ENCODE measurements at regions not wholly inside any gene's neighbourhood (a gene's known extent, or its start where the extent isn't known, plus 50 kb on each side); places are given as distances from the start of the nearest gene placed in this dataset.

DNA sequence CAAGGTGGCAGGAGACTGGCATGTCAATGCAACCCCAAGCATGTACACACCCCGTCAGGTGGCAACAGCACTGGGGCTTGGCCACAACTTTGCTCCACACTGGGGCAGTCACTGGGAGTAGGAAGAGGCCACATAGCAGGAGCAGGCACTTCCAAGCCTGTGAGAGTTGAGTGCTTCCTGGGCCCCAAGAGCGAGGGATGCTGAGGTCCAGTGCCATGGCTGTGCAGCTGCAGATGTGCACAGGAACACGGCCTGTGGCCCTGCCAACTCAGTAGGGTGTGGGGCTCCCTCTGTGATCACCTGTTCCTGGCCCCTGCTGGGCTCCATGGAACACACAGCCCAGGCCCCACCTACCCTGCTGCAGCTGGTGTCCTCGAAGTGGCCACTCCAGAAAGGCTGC lies 932.8 kb upstream of the SORCS1 start:
- 89% methylated on average over 4 of the region's 4 CpGs for WGBS (ENCODE audit: insufficient coverage)
- H3K27ac ChIP-seq (ENCODE audit: low read depth, low read length) = no peak overlapping the region
- no peak overlapping the region for H3K4me3 ChIP-seq (ENCODE audit: low read depth, low read length)
- H3K9me3 ChIP-seq (ENCODE audit: control insufficient read depth, insufficient read depth, low read length) = no peaks in the 10 kb centered on the region
- no peak for DNase-seq (ENCODE audit: low read depth in 4 of 6, low spot score in 6 of 6)
- H3K4me1 ChIP-seq (ENCODE audit: control insufficient read depth, insufficient read depth, low read length) = no peaks in the 10 kb centered on the region
- no peaks in the 10 kb centered on the region for H3K27me3 ChIP-seq (ENCODE audit: control insufficient read depth, insufficient read depth, low read length)
- H3K36me3 ChIP-seq (ENCODE audit: control insufficient read depth, insufficient read depth, low read length) = no peaks in the 10 kb centered on the region

GRCh38 chr10:108095932-108096925 lies 931.7 kb upstream of the SORCS1 start:
- no peak for DNase-seq (ENCODE audit: low read depth in 4 of 6, low spot score in 6 of 6)
- no peaks in the 10 kb centered on the region for H3K4me1 ChIP-seq (ENCODE audit: control insufficient read depth, insufficient read depth, low read length)
- H3K4me3 ChIP-seq (ENCODE audit: low read depth, low read length) = no peak overlapping the region
- H3K36me3 ChIP-seq (ENCODE audit: control insufficient read depth, insufficient read depth, low read length) = no peaks in the 10 kb centered on the region
- no peaks in the 10 kb centered on the region for H3K9me3 ChIP-seq (ENCODE audit: control insufficient read depth, insufficient read depth, low read length)
- H3K27ac ChIP-seq (ENCODE audit: low read depth, low read length) = no peak overlapping the region
- H3K27me3 ChIP-seq (ENCODE audit: control insufficient read depth, insufficient read depth, low read length) = no peaks in the 10 kb centered on the region
- 96% methylated on average over 7 of the region's 7 CpGs for WGBS (ENCODE audit: insufficient coverage)

DNA sequence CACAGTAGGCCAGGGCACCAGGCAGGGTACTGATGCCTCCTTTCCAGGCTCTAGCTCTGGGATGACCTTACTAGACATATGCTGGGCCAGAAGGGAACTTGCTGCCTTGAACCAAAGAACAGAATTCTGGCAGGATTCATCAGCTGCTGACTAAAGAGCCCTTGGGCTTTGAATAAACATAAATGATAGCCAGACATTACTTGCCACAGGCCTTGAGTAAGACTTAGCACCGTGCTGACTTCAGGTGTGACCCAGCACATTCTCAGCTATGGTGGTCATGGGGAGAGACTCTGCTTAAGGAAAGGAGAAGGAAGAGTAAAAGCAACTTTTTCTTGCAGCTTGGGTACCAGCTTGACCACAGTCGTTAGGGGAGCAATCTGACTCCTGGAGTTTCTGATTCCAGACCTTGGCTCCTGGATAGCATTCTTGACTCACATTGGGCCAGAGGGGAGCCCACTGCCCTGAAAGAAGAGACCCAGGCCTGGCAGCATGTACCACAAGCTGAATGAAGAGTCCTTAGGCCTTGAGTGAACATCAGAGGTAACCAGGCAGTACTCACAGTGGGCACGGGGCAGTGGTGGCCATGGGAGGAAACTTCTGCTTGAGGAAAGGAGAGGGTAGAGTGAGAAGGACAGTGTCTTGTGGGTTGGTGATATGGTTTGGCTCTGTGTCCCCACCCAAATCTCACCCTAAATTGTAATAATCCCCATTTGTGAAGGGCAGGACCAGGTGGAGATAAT lies 926.1 kb upstream of the SORCS1 start:
- Histone ChIP-seq H3K4me3 (ENCODE audit: low read depth, low read length) (no peak overlapping the region), H3K4me1 (ENCODE audit: control insufficient read depth, insufficient read depth, low read length) (no peaks in the 10 kb centered on the region), H3K27me3 (ENCODE audit: control insufficient read depth, insufficient read depth, low read length) (no peaks in the 10 kb centered on the region), H3K36me3 (ENCODE audit: control insufficient read depth, insufficient read depth, low read length) (no peaks in the 10 kb centered on the region), H3K9me3 (ENCODE audit: control insufficient read depth, insufficient read depth, low read length) (no peaks in the 10 kb centered on the region), H3K27ac (ENCODE audit: low read depth, low read length) (no peak overlapping the region)
- DNase-seq (ENCODE audit: low read depth in 4 of 6, low spot score in 6 of 6) = no peak
- WGBS (ENCODE audit: insufficient coverage) = 95% methylated on average over 3 of the region's 3 CpGs

GRCh38 chr10:108086502-108086901 lies 922.0 kb upstream of the SORCS1 start:
- no CpG with 5 or more reads among the region's 1 CpG for WGBS (ENCODE audit: insufficient coverage)
- no peaks in the 10 kb centered on the region for H3K27me3 ChIP-seq (ENCODE audit: control insufficient read depth, insufficient read depth, low read length)
- DNase-seq (ENCODE audit: low read depth in 4 of 6, low spot score in 6 of 6) = no peak

DNA sequence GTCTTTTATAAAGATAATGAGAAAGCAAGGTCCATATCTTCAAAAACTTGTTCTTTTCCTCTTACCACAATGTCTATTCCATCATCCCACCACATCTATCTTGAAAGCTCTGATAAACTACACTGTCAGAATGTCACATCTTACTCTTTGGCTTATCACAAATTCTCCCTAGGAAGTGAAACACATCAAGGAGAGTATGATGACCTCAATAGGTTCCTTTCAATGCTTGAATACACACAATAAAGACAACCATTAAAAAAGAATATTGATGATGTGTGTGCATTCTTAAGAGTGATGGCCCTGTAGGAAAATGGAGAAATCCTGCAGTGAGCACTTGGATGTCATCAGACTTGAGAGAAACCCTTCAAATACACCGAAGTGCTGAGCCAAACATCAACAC lies 918.1 kb upstream of the SORCS1 start:
- H3K4me1 ChIP-seq (ENCODE audit: control insufficient read depth, insufficient read depth, low read length) = no peaks in the 10 kb centered on the region
- no peak overlapping the region for H3K4me3 ChIP-seq (ENCODE audit: low read depth, low read length)
- DNase-seq (ENCODE audit: low read depth in 4 of 6, low spot score in 6 of 6) = peak in 2 of 6 donors; percentile 3 to 32
- no peaks in the 10 kb centered on the region for H3K9me3 ChIP-seq (ENCODE audit: control insufficient read depth, insufficient read depth, low read length)
- H3K36me3 ChIP-seq (ENCODE audit: control insufficient read depth, insufficient read depth, low read length) = no peaks in the 10 kb centered on the region
- no peaks in the 10 kb centered on the region for H3K27me3 ChIP-seq (ENCODE audit: control insufficient read depth, insufficient read depth, low read length)
- WGBS (ENCODE audit: insufficient coverage) = no CpG with 5 or more reads among the region's 1 CpG
- H3K27ac ChIP-seq (ENCODE audit: low read depth, low read length) = no peak overlapping the region

More at GRCh38 chr10:108086502-108086901, 922.0 kb upstream of the SORCS1 start:
- Histone ChIP-seq H3K27ac (ENCODE audit: low read depth, low read length) (no peak overlapping the region), H3K36me3 (ENCODE audit: control insufficient read depth, insufficient read depth, low read length) (no peaks in the 10 kb centered on the region), H3K9me3 (ENCODE audit: control insufficient read depth, insufficient read depth, low read length) (no peaks in the 10 kb centered on the region), H3K4me3 (ENCODE audit: low read depth, low read length) (no peak overlapping the region), H3K4me1 (ENCODE audit: control insufficient read depth, insufficient read depth, low read length) (no peaks in the 10 kb centered on the region)

GRCh38 chr10:108078263-108078662 lies 913.8 kb upstream of the SORCS1 start:
- Histone ChIP-seq H3K27me3 (ENCODE audit: control insufficient read depth, insufficient read depth, low read length) (no peaks in the 10 kb centered on the region), H3K9me3 (ENCODE audit: control insufficient read depth, insufficient read depth, low read length) (no peaks in the 10 kb centered on the region), H3K36me3 (ENCODE audit: control insufficient read depth, insufficient read depth, low read length) (no peaks in the 10 kb centered on the region), H3K4me1 (ENCODE audit: control insufficient read depth, insufficient read depth, low read length) (no peaks in the 10 kb centered on the region), H3K27ac (ENCODE audit: low read depth, low read length) (no peak overlapping the region), H3K4me3 (ENCODE audit: low read depth, low read length) (no peak overlapping the region)
- no peak for DNase-seq (ENCODE audit: low read depth in 4 of 6, low spot score in 6 of 6)
- no CpG with 5 or more reads among the region's 2 CpGs for WGBS (ENCODE audit: insufficient coverage)

GRCh38 chr10:108072466-108072865 lies 908.0 kb upstream of the SORCS1 start:
- no peak overlapping the region for H3K4me3 ChIP-seq (ENCODE audit: low read depth, low read length)
- DNase-seq (ENCODE audit: low read depth in 4 of 6, low spot score in 6 of 6) = no peak
- no peak overlapping the region for H3K27ac ChIP-seq (ENCODE audit: low read depth, low read length)
- no peaks in the 10 kb centered on the region for H3K36me3 ChIP-seq (ENCODE audit: control insufficient read depth, insufficient read depth, low read length)
- no peaks in the 10 kb centered on the region for H3K4me1 ChIP-seq (ENCODE audit: control insufficient read depth, insufficient read depth, low read length)
- H3K27me3 ChIP-seq (ENCODE audit: control insufficient read depth, insufficient read depth, low read length) = no peaks in the 10 kb centered on the region
- 100% methylated on average over 1 of the region's 3 CpGs for WGBS (ENCODE audit: insufficient coverage)
- no peaks in the 10 kb centered on the region for H3K9me3 ChIP-seq (ENCODE audit: control insufficient read depth, insufficient read depth, low read length)

- H3K27ac ChIP-seq (ENCODE audit: low read depth, low read length) = no peak overlapping the region
- no peaks in the 10 kb centered on the region for H3K27me3 ChIP-seq (ENCODE audit: control insufficient read depth, insufficient read depth, low read length)
- H3K36me3 ChIP-seq (ENCODE audit: control insufficient read depth, insufficient read depth, low read length) = no peaks in the 10 kb centered on the region
- no peaks in the 10 kb centered on the region for H3K4me1 ChIP-seq (ENCODE audit: control insufficient read depth, insufficient read depth, low read length)
- WGBS (ENCODE audit: insufficient coverage) = no CpG with 5 or more reads among the region's 2 CpGs
- no peaks in the 10 kb centered on the region for H3K9me3 ChIP-seq (ENCODE audit: control insufficient read depth, insufficient read depth, low read length)
- H3K4me3 ChIP-seq (ENCODE audit: low read depth, low read length) = no peak overlapping the region
- no peak for DNase-seq (ENCODE audit: low read depth in 4 of 6, low spot score in 6 of 6)
Observed at GRCh38 chr10:108070789-108071188, 906.3 kb upstream of the SORCS1 start.

DNA sequence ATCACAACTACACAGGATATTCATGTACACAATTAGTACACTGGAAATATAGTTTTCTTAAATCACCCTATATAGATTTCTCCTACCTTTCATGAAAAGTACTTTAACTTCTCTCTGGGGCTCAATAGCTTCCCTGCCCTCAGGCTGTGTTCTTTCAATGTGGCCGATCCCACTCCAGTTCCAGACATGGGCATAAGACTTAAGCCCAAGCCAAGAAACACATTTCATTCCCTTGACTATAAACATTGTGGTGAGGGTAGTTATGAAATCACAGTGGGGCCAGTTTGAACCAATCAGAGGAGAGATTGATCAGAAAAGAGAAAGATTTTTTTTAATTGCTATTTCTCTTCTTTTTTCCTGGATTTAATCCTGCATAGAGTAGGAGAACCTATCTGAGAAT lies 904.6 kb upstream of the SORCS1 start:
- Histone ChIP-seq H3K4me1 (ENCODE audit: control insufficient read depth, insufficient read depth, low read length) (no peaks in the 10 kb centered on the region), H3K27ac (ENCODE audit: low read depth, low read length) (no peak overlapping the region), H3K4me3 (ENCODE audit: low read depth, low read length) (no peak overlapping the region), H3K9me3 (ENCODE audit: control insufficient read depth, insufficient read depth, low read length) (no peaks in the 10 kb centered on the region), H3K27me3 (ENCODE audit: control insufficient read depth, insufficient read depth, low read length) (no peaks in the 10 kb centered on the region), H3K36me3 (ENCODE audit: control insufficient read depth, insufficient read depth, low read length) (no peaks in the 10 kb centered on the region)
- no peak for DNase-seq (ENCODE audit: low read depth in 4 of 6, low spot score in 6 of 6)
- no CpG with 5 or more reads among the region's 1 CpG for WGBS (ENCODE audit: insufficient coverage)
